NCI-H2081 (cell line): ENCODE measurements at regions not wholly inside any gene's neighbourhood (a gene's known extent, or its start where the extent isn't known, plus 50 kb on each side); places are given as distances from the start of the nearest gene placed in this dataset.
A peak's percentile ranks its signal among the peaks of the same experiment; 100 is the strongest.

Experiments
- DNase-seq, 2 experiments: peaks; one replicate each; lab custom pipeline; 2025; lab: John Stamatoyannopoulos, UW

GRCh38 chr2:94939349-94939748 is 68.1 kb downstream of the TEKT4 start:
- DNase-seq: no peak

DNA sequence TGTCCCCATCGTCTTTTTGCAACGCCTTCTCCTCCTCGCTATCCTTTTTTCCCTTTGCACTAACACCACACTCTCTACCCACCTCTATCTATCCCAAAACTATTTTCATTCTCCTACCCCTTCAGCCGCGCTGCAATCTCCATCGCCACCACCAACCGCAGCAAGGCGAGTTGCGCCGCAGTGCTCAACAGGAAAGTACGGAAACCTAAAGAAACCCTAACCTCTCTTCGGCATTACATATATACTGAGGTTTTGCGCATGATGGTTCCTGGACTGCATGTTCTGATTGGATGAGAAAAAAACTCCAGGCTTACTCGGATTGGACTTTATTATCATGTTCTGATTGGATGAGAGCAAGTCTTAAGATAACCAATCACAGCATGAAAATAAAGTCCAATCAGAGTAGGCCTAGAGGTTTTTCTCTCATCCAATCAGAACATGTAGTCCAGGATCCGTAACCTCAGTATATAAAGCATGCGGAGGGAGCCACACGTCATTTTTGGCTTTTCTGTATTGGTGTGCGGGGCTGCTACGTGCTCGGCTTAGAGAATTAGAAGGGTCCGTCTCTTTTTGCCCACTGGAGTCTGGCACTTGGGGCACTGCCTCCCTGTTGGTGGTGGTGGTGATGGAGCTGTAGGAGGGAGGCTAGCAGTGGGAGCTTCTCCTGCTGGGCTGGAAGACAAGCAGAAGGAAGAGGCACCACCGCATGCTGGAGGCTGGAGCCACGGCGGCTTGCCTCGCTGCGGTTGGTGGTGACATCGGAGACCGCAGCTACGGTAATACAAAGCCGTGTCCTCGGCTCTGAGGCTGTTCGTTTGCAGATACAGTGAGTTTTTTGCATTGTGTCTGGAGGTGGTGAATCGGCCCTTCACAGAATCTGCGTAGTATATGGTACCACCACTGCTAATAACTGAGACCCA is 76.1 kb downstream of the TEKT4 start:
- DNase-seq: no peak

GRCh38 chr2:94955702-94956101 is 69.8 kb upstream of the MAL start:
- DNase-seq: no peak

DNA sequence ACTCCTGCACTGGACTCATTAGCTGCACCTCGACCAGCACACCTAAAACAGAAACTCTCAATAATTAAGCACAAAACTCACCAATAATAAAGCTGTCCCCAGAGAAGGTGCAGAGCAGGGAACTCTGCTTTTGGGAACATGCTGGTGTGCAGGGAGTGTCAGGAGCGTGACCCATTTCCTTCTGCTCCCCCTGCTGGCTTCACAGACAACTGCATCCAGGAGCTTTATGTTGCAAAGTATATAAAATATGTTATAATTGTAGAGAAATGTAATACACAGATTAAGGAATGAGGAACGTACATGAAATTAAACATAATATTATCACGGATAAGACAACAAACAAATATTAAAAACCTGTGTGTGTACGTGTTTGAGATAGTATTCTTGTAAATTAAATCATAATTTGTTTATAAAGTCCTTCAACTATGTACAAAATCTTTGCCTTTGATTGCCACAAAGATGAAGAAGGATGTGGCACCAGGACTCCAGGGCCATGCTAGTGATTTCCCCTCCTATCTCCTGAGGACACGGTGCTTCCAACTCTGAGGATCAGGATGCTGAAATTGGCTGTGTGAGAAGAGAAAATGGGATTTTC is 68.6 kb upstream of the MAL start:
- DNase-seq: peak; percentile 20 to 33

DNA sequence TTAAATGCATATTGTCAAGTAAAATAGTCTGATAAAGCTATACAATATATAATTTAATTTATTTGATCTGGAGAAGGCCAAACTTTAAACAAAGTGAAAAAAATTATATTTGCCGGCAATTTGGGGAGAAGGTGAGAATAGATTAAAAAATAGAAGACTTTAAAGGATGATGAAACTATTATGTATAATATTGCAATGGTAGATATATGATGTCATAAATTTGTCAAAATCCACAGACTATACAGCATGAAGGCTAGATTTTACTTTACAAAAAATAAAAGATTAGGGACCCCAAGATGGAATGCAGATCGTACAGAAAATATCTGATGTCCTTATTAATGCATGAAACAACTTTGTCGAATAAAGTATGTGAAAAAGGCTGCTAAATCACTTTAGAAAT is 67.3 kb upstream of the MAL start:
- no peak for DNase-seq

- no peak for DNase-seq
Measured at GRCh38 chr2:94960266-94960665, 65.2 kb upstream of the MAL start.

DNA sequence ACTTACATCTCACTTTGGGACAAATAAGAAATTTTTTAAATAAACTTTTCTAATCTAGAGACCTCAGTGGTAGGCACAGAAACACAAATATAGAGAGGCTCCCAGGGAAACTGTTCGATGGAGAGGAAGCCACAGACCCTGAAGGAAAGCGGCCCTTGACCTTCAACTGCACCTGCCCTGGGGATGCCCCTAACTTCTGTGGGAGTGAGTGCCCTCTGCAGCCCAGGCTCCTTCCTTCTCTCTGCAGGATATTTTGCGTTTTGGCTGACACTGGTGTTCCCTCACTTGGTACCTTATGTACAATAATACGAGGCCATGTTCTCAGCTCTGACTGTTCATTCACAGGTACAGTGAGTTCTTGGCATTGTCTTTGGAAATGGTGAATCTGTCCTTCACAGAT is 64.8 kb upstream of the MAL start:
- DNase-seq: no peak

GRCh38 chr2:94964193-94964592 is 61.3 kb upstream of the MAL start:
- no peak for DNase-seq

DNA sequence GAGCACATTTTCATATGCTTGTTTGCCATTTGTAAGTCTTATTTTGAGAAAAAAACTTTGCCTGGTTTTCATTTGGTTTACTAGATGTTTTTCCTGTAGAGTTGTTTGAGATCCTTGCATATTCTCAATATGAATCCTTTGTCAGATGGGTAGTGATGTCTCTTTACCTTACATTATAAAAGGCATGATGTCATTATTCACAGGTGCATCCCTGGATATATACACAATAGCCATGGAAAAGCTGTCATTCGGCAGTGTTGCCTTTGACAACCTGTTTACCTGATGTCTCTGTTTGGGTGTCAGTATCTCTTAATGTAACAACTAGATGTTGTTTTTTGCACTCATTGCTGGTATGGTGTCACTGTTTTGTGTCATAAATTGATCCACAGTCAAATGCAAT is 58.8 kb upstream of the MAL start:
- no peak for DNase-seq

DNA sequence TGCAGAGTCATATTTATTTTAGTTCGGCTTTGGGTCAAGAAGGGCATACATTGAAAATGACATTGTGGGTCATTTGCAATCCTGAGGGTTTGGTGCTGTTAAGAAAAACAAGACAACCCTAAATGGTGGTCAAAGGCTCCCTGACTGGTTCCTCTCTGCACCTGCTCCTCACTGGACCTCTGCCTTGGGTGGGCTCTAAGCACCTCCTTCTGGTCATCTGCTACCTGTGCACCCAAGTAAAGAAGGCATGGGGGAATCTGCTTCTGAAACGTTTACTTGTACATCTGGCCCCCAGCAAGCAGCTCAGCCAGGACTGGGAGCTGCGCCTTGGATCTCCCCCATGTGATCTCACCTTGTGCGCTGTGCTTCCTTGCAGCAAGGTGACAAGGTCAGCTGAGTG is 55.2 kb upstream of the MAL start:
- DNase-seq: no peak
